OCI-LY7 (cell line): ENCODE measurements at regions not wholly inside any gene's neighbourhood (a gene's known extent, or its start where the extent isn't known, plus 50 kb on each side); places are given as distances from the start of the nearest gene placed in this dataset.
"Not testable (repeated sequence)": the region's sequence is repeated elsewhere in the genome, so short reads cannot be mapped to it uniquely, and the experiment has no call there.

Experiments used
- BruUV-seq: library from RNA; stranded (reverse); fragments of 400-500 nt; replicated peaks from 2 replicates; lab custom pipeline; 2021; lab: Mats Ljungman, UMichigan
- CTCF ChIA-PET: fragments of 300-600 bp; sonication (Branson Sonifier 250); formaldehyde crosslinking; loops from one replicate; lab custom pipeline; 2022; ENCODE audit warnings: antibody characterized with exemption; ENCODE audit not compliant: unreplicated experiment; lab: Charles Lee
- POLR2A ChIA-PET: fragments of 300-600 bp; sonication (Branson Sonifier 250); formaldehyde crosslinking; loops from one replicate; lab custom pipeline; 2022; ENCODE audit warnings: antibody characterized with exemption; lab: Charles Lee
- DNase-seq: peaks from one replicate; pipeline ENCODE4 v3.0.0-alpha.2; 2015; ENCODE audit warnings: low spot score
- H2AFZ ChIP-seq: fragments of 200-600 bp; sonication (generic), shearing (Covaris generic); 2 replicates; pipeline ENCODE4 v1.6.1; 2014; ENCODE audit warnings: mild to moderate bottlenecking, antibody characterized with exemption, low read length, moderate library complexity
- H3K27ac ChIP-seq: fragments of 200-600 bp; sonication (generic); 2 replicates; pipeline ENCODE4 v1.5.1; 2014; ENCODE audit warnings: mixed run types, low read depth, mild to moderate bottlenecking, moderate library complexity, low read length, inconsistent platforms; ENCODE audit not compliant: poor library complexity, severe bottlenecking
- H3K36me3 ChIP-seq: fragments of 200-600 bp; sonication (generic); 2 replicates; pipeline ENCODE4 v1.6.1; 2014; ENCODE audit warnings: mild to moderate bottlenecking, antibody characterized with exemption, low read length, moderate library complexity, mixed read lengths; ENCODE audit not compliant: insufficient read depth
- H3K4me1 ChIP-seq: fragments of 200-600 bp; sonication (generic); 2 replicates; pipeline ENCODE4 v1.5.1; 2014; ENCODE audit warnings: mild to moderate bottlenecking, low read length; ENCODE audit not compliant: insufficient read depth, poor library complexity, severe bottlenecking
- H3K4me2 ChIP-seq: fragments of 200-600 bp; sonication (generic); 2 replicates; pipeline ENCODE4 v1.6.1; 2014; ENCODE audit warnings: mild to moderate bottlenecking, low read length
- H3K4me3 ChIP-seq: fragments of 200-600 bp; sonication (generic); 2 replicates; pipeline ENCODE4 v1.5.1; 2014; ENCODE audit warnings: mild to moderate bottlenecking, low read depth, low read length; ENCODE audit not compliant: poor library complexity, severe bottlenecking
- H3K79me2 ChIP-seq: fragments of 200-600 bp; sonication (generic); 2 replicates; pipeline ENCODE4 v1.6.1; 2016; ENCODE audit warnings: low read depth, mild to moderate bottlenecking, low read length, moderate library complexity, mixed read lengths; ENCODE audit not compliant: insufficient read depth
- H3K9me2 ChIP-seq: fragments of 200-600 bp; sonication (generic); 2 replicates; pipeline ENCODE4 v1.6.1; 2016; ENCODE audit warnings: mild to moderate bottlenecking, low read length, mixed read lengths; ENCODE audit not compliant: insufficient read depth
- H3K9me3 ChIP-seq: fragments of 200-600 bp; sonication (generic); 2 replicates; pipeline ENCODE4 v1.6.1; 2014; ENCODE audit warnings: mild to moderate bottlenecking, mixed run types, low read length, mixed read lengths
- H4K20me1 ChIP-seq: fragments of 200-600 bp; sonication (generic); 2 replicates; pipeline ENCODE4 v1.6.1; 2014; ENCODE audit warnings: mild to moderate bottlenecking, antibody characterized with exemption, low read length, moderate library complexity, mixed read lengths; ENCODE audit not compliant: insufficient read depth
- CTCF ChIP-seq: fragments of 200-600 bp; sonication (generic); conservative IDR thresholded peaks from 2 replicates; pipeline ENCODE4 v1.5.1; 2014; ENCODE audit warnings: mild to moderate bottlenecking, antibody characterized with exemption, low read length, moderate library complexity, mixed read lengths
- EZH2phosphoT487 ChIP-seq: fragments of 200-600 bp; sonication (generic); IDR thresholded peaks from 2 replicates; pipeline ENCODE4 v1.6.1; 2018; ENCODE audit warnings: low read depth, borderline replicate concordance, mild to moderate bottlenecking, mixed run types, antibody characterized with exemption, low read length, moderate library complexity, mixed read lengths
- intact Hi-C: fragments of 100-400 bp; cut with micrococcal nuclease; formaldehyde crosslinking; loops from one replicate; pipeline ENCODE4 v1.10.0; 2022; ENCODE audit not compliant: unreplicated experiment

- ChIA-PET POLR2A (interaction anchor here (0.7 kb wide), 1 partner anchor 12 kb away, joined by 3 read pairs; no protein-coding TSS in a partner anchor), CTCF (no interaction called here)
- H4K20me1 ChIP-seq, result no peaks in the 10 kb centered on the region
- no TSS peak for BruUV-seq
- H3K4me3 ChIP-seq, result no peak overlapping the region
- H2AFZ ChIP-seq, result no peak overlapping the region
- H3K4me2 ChIP-seq, result no peak overlapping the region
- H3K79me2 ChIP-seq, result no peaks in the 10 kb centered on the region
- H3K27ac ChIP-seq, result no peak overlapping the region
- DNase-seq, result no peak
- H3K9me3 ChIP-seq, result no peaks in the 10 kb centered on the region
- TF ChIP-seq EZH2phosphoT487 (no peak), CTCF (no peak)
- intact Hi-C loops, result no loop called here
- no peaks in the 10 kb centered on the region for H3K4me1 ChIP-seq
- no peaks in the 10 kb centered on the region for H3K9me2 ChIP-seq
- H3K36me3 ChIP-seq, result no peaks in the 10 kb centered on the region
These were observed 88.7 kb upstream of the KCNMA1 start for GRCh38 chr10:77726301-77726700.

- CTCF ChIA-PET, result no interaction called here
These were observed 87.2 kb upstream of the KCNMA1 start for GRCh38 chr10:77724820-77725219.

GRCh38 chr10:77723376-77723775 lies 85.8 kb upstream of the KCNMA1 start:
- no peaks in the 10 kb centered on the region for H3K9me3 ChIP-seq
- TF ChIP-seq CTCF (no peak), EZH2phosphoT487 (no peak)
- BruUV-seq, result no TSS peak
- DNase-seq, result no peak
- H3K36me3 ChIP-seq, result no peaks in the 10 kb centered on the region
- H3K4me2 ChIP-seq, result no peak overlapping the region
- no peak overlapping the region for H2AFZ ChIP-seq
- no peaks in the 10 kb centered on the region for H3K4me1 ChIP-seq
- ChIA-PET POLR2A (no interaction called here), CTCF (no interaction called here)
- no peak overlapping the region for H3K4me3 ChIP-seq
- no peaks in the 10 kb centered on the region for H3K9me2 ChIP-seq
- intact Hi-C loops, result no loop called here
- H3K27ac ChIP-seq, result no peak overlapping the region
- no peaks in the 10 kb centered on the region for H3K79me2 ChIP-seq
- no peaks in the 10 kb centered on the region for H4K20me1 ChIP-seq

More at GRCh38 chr10:77724820-77725219, 87.2 kb upstream of the KCNMA1 start:
- Histone ChIP-seq H3K4me1 (no peaks in the 10 kb centered on the region), H2AFZ (no peak overlapping the region), H3K27ac (no peak overlapping the region), H4K20me1 (no peaks in the 10 kb centered on the region), H3K79me2 (no peaks in the 10 kb centered on the region), H3K9me2 (no peaks in the 10 kb centered on the region), H3K36me3 (no peaks in the 10 kb centered on the region), H3K9me3 (no peaks in the 10 kb centered on the region), H3K4me2 (no peak overlapping the region), H3K4me3 (no peak overlapping the region)
- TF ChIP-seq CTCF (no peak), EZH2phosphoT487 (no peak)
- no TSS peak for BruUV-seq
- DNase-seq, result no peak
- intact Hi-C loops, result no loop called here
- POLR2A ChIA-PET, result no interaction called here

DNA sequence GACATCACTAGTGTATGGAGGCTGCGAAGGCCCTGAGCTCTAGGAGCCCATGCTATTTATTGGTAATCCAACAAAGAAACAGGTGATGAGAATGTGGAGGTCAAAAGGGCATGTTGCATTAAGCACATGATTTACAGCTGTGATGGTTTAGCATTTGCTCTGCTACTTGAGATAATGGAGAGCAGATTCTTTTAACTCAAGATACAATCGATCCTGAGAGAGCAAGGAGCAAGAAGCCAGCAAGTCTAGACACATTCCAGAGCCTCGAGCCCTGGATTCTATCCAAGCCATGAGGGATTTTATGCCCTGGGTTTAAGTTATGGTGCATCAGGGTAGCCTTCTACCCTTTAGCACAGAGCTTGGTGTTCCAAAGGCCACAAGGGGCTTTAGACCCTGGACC lies 85.3 kb upstream of the KCNMA1 start:
- POLR2A ChIA-PET, H4K20me1 ChIP-seq, H3K4me3 ChIP-seq, H2AFZ ChIP-seq, H3K36me3 ChIP-seq, intact Hi-C loops, H3K9me3 ChIP-seq, H3K79me2 ChIP-seq, CTCF ChIA-PET, H3K4me2 ChIP-seq, H3K4me1 ChIP-seq, H3K27ac ChIP-seq, DNase-seq, BruUV-seq, H3K9me2 ChIP-seq: not testable (repeated sequence)
